NB4 (cell line): ENCODE measurements at regions not wholly inside any gene's neighbourhood (a gene's known extent, or its start where the extent isn't known, plus 50 kb on each side); places are given as distances from the start of the nearest gene placed in this dataset.

Experiments
- DNase-seq: peaks from one replicate; pipeline ENCODE4 v3.0.0; 2010; ENCODE audit warnings: low read depth
- H3K4me3 ChIP-seq: one replicate; pipeline ENCODE4 v1.5.1; 2011; ENCODE audit warnings: mild to moderate bottlenecking, low read depth, low read length, moderate library complexity
- MYC ChIP-seq: IDR thresholded peaks from 2 replicates; pipeline ENCODE4 v1.6.1; 2011; ENCODE audit warnings: low read depth, low read length
- POLR2A ChIP-seq: IDR thresholded peaks from 2 replicates; pipeline ENCODE4 v1.6.1; 2011; ENCODE audit warnings: mild to moderate bottlenecking; ENCODE audit not compliant: insufficient read length; ENCODE audit errors: extremely low read depth
- TF ChIP-seq, protein P1 (sequence below): IDR thresholded peaks from 2 replicates; pipeline ENCODE4 v1.6.1; 2011; ENCODE audit warnings: low read depth, low read length
- TF ChIP-seq, protein P2 (sequence below): IDR thresholded peaks from one replicate; pipeline ENCODE4 v1.5.1; 2012; ENCODE audit warnings: low read depth, low read length

DNA sequence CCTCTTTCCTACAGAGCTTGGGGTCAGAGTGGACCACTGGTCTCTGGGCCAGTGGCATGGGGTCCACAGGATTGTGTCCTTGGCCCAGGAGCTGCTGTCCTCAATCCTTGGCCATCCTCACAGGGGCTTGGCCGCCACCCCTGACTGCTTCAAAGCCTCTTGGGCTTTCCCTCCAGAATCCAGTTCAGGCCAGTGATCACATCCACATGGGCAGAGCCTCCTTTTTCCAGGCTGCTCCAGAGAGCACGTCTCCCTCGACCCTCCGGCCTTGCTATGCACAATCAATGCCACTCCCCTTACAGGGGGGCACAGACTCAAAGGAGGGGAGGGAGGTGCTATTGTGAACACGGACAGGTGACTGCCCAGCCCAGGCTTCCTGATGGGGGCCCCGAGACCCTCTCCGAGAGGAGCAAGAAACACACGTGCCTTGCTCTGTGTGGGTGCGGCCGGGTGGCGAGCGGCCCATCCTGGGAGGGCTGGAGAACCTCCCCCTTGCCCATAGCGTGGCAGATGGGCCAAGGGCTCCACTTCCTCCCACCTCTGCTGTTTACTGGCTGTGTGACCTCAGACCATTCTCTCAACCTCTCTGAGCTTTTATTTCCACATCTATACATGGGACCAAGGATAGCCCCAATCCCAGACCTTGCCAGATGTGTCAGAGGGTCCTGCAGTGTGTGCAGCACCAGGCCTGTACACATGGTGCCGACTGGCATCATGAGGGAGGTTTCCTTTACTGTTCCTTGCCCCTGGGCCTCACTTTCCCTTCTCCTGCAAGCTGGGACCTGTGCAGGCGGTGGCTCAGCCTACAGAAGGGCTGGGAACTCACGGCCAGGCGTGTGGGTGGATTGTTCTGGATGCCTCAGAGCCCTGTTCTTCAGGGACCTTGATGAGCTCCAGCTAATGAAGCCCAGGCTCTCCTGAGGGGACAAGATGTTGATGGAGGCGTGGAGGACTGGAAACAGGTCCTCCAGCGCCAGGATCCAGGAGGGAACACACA is 229.0 kb upstream of the GSE1 start:
- no peak overlapping the region for H3K4me3 ChIP-seq
- TF ChIP-seq POLR2A (no peak), MYC (no peak)
- TF ChIP-seq, protein P1, sequence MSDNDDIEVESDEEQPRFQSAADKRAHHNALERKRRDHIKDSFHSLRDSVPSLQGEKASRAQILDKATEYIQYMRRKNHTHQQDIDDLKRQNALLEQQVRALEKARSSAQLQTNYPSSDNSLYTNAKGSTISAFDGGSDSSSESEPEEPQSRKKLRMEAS: no peak
- TF ChIP-seq, protein P2, sequence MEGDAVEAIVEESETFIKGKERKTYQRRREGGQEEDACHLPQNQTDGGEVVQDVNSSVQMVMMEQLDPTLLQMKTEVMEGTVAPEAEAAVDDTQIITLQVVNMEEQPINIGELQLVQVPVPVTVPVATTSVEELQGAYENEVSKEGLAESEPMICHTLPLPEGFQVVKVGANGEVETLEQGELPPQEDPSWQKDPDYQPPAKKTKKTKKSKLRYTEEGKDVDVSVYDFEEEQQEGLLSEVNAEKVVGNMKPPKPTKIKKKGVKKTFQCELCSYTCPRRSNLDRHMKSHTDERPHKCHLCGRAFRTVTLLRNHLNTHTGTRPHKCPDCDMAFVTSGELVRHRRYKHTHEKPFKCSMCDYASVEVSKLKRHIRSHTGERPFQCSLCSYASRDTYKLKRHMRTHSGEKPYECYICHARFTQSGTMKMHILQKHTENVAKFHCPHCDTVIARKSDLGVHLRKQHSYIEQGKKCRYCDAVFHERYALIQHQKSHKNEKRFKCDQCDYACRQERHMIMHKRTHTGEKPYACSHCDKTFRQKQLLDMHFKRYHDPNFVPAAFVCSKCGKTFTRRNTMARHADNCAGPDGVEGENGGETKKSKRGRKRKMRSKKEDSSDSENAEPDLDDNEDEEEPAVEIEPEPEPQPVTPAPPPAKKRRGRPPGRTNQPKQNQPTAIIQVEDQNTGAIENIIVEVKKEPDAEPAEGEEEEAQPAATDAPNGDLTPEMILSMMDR: no peak
- no peak for DNase-seq

DNA sequence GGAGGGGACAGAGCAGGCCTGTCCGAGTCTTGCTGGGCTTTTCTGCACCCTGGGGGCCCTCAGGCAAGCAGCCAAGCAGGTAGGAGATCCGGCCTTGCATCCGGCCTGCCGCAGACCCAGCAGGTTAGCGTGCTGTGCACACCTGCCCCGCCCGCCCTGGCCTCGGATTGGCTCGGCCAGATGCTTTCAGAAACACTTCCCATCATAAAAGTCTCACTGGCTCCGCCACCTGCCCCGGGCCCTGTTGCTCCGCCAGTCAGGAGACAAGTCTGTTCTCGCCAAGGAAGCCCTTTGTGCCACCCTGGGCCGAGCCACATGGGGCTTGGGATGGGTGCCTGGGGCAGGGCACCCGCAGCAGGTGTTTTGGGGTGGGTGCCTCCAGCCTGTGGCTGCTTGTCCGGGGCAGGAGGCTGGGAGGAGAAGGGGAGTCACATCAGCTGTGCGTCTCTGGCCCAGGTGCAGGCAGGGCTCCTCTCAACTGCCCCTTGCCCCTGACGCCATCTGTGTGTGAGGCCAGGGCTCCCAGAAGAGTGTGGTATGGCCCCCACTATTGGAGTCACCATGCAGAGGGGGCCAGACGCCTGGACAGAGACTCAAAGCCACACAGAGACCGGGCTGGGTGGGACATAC is 228.2 kb upstream of the GSE1 start:
- no peak for DNase-seq
- TF ChIP-seq POLR2A: no peak
- TF ChIP-seq, protein P1: no peak
- TF ChIP-seq MYC: no peak
- TF ChIP-seq, protein P2: no peak
- no peak overlapping the region for H3K4me3 ChIP-seq

DNA sequence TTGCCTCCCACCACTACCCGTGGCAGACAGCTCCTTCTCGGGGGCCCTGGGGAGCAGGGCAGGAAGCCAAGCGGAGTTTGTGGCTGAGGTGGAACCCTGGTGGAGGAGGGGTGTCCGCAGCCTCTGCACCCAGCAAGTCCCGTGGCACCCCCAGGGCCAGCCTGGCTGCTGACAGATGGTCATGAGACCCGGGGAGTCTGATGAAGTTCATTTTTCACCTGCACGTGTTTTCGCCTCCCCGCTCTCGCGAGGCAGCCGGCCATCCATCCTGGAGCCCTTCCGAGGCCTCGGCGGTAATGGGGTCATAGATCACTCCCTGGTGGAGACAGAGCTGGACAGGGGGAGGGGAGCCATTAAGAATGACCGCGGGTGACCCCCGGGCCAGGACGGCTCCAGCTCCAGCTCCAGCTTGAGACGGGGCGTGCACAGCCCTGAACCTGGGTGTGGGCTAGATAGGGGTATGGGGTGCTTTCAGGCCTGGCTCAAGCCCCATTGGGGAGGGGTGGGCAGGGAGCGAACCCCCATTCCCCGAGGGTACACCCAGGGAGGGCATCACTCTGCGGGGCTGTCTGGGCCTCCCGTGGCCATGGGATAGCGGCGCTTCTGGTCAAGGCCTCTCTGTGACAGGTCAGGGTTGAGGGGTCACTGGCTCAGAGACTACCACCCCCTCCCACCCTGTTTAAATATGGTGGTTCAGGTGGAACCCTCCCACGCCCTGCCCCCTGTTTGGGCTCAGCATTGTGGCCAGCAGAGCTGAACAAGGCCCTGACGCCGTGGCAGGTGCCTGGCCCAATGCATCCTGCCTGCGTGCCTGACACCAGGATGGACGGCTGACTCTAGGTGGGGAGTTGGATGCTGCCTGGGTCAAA is 227.4 kb upstream of the GSE1 start:
- TF ChIP-seq, protein P1: no peak
- TF ChIP-seq, protein P2: peak; percentile 4
- peak; percentile 66 for DNase-seq
- H3K4me3 ChIP-seq: no peak overlapping the region

DNA sequence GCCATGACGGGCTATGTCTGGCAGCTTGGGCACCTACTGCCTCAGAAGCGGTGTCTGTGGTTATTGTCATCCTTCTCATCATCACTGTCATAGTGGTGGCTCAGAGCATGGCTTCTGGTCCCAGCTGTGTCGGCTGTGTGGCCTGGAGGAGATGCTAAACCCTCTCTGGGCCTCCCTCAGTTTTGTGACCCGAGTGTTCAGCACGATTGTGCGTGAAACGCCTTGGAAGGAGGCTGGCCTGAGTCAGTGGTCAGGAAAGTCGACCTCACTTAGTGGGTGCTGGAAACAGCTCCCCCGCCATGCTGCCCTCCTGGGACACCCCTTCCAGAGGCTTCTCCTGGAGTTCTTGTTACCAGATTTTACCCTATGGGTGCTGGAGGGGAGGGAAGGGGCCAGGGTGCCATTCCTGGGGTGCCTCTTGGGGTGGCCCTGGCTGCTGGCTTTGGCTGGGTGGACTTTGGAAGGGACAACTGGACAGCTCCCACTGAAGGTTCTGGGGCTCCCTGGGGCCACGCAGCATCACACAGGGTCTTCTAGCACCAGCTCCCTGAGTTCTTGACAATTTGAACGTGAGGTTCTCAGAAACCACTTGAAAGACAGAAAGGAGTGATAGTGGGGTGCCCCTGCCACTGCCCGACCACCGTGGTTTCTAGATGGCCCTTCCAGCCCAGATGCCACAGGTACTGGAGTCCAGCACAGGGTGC is 226.5 kb upstream of the GSE1 start:
- TF ChIP-seq MYC (no peak), POLR2A (no peak)
- TF ChIP-seq, protein P2: no peak
- TF ChIP-seq, protein P1: no peak
- no peak overlapping the region for H3K4me3 ChIP-seq
- no peak for DNase-seq

DNA sequence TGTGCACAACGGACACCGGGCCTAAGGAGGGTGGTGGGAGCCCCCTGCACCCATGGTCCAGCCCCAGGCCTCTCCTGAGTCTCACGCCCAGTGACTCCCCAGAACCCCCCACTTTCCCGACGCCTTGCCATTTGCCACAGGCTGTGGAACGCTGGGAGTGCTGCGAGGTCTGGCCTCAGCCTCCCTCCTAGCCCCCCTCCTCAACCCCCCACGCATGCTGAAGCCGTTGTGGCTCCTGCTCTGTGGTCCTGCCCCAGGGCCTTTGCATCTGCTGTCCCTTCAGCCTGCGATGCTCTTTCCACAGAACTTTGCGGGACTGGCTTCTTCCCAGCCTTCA is 226.0 kb upstream of the GSE1 start:
- no peak for DNase-seq
- no peak overlapping the region for H3K4me3 ChIP-seq
- TF ChIP-seq MYC: no peak
- TF ChIP-seq, protein P2: no peak
- TF ChIP-seq, protein P1: no peak
- no peak for TF ChIP-seq POLR2A
